ENCODE measurements at regions not wholly inside any gene's neighbourhood (a gene's known extent, or its start where the extent isn't known, plus 50 kb on each side); places are given as distances from the start of the nearest gene placed in this dataset.
"Not testable (repeated sequence)": the region's sequence is repeated elsewhere in the genome, so short reads cannot be mapped to it uniquely, and the experiment has no call there.

- DNase-seq = no peak
Measured at GRCh38 chr16:65697521-65697920, 575.7 kb upstream of the CDH11 start.

GRCh38 chr16:65697065-65697464 is 575.2 kb upstream of the CDH11 start:
- DNase-seq = no peak

- DNase-seq = not testable (repeated sequence)
Measured at GRCh38 chr16:65691846-65692245, 570.0 kb upstream of the CDH11 start.

GRCh38 chr16:65689726-65690125 is 567.9 kb upstream of the CDH11 start:
- DNase-seq = no peak

GRCh38 chr16:65688301-65688700 is 566.4 kb upstream of the CDH11 start:
- no peak for DNase-seq

GRCh38 chr16:65684230-65684629 is 562.4 kb upstream of the CDH11 start:
- no peak for DNase-seq

GRCh38 chr16:65681406-65681805 is 559.5 kb upstream of the CDH11 start:
- DNase-seq = no peak

GRCh38 chr16:65679785-65680184 is 557.9 kb upstream of the CDH11 start:
- no peak for DNase-seq

GRCh38 chr16:65675161-65675560 is 553.3 kb upstream of the CDH11 start:
- DNase-seq = no peak

- no peak for DNase-seq
Measured at GRCh38 chr16:65672960-65673359, 551.1 kb upstream of the CDH11 start.

GRCh38 chr16:65671071-65671470 is 549.2 kb upstream of the CDH11 start:
- DNase-seq = no peak

- no peak for DNase-seq
Measured at GRCh38 chr16:65668064-65668595, 546.3 kb upstream of the CDH11 start.

GRCh38 chr16:65667011-65667578 is 545.2 kb upstream of the CDH11 start:
- DNase-seq = no peak

GRCh38 chr16:65666132-65666941 is 544.5 kb upstream of the CDH11 start:
- no peak for DNase-seq

GRCh38 chr16:65665586-65665985 is 543.7 kb upstream of the CDH11 start:
- DNase-seq = no peak

- no peak for DNase-seq
Measured at GRCh38 chr16:65663774-65664173, 541.9 kb upstream of the CDH11 start.

- DNase-seq = no peak
Measured at GRCh38 chr16:65662256-65662655, 540.4 kb upstream of the CDH11 start.

- DNase-seq = no peak
Measured at GRCh38 chr16:65661558-65661957, 539.7 kb upstream of the CDH11 start.

GRCh38 chr16:65660390-65660789 is 538.5 kb upstream of the CDH11 start:
- no peak for DNase-seq

- DNase-seq = no peak
Measured at GRCh38 chr16:65659758-65660157, 537.9 kb upstream of the CDH11 start.

GRCh38 chr16:65658787-65659220 is 536.9 kb upstream of the CDH11 start:
- DNase-seq = no peak

- no peak for DNase-seq
Measured at GRCh38 chr16:65658349-65658748, 536.5 kb upstream of the CDH11 start.

- DNase-seq = no peak
Measured at GRCh38 chr16:65657556-65657955, 535.7 kb upstream of the CDH11 start.

- DNase-seq = no peak
Measured at GRCh38 chr16:65657071-65657494, 535.2 kb upstream of the CDH11 start.
